Heart left ventricle (tissue), 16 donors: ENCODE measurements at regions not wholly inside any gene's neighbourhood (a gene's known extent, or its start where the extent isn't known, plus 50 kb on each side); places are given as distances from the start of the nearest gene placed in this dataset.
A peak's percentile ranks its signal among the peaks of the same experiment; 100 is the strongest.

Source experiments
- ATAC-seq, 4 donors: fragments of 200-7000 bp; cut with Tn5 transposase; one replicate each; pipeline ENCODE4 v1.9.1; 2020 to 2022; ENCODE audit warnings: moderate library complexity in 4 of 4, mild to moderate bottlenecking in 3 of 4, moderate number of reproducible peaks in 1 of 4
- DNase-seq, 5 donors: peaks; one replicate each; pipeline ENCODE4 v3.0.0-alpha.2; 2020
- H3K27ac ChIP-seq, 12 donors: fragments of 200-600 bp; sonication (generic) in 4 of 12; one replicate each; pipeline versions ENCODE4 v1.5.0 to v1.8.0; 2016 to 2022; ENCODE audit warnings: mild to moderate bottlenecking in 2 of 12
- H3K27me3 ChIP-seq, 9 donors: fragments of 200-600 bp; sonication (generic) in 2 of 9; one replicate each; pipeline versions ENCODE4 v1.5.1 to v1.8.0; 2016 to 2022; ENCODE audit warnings: mild to moderate bottlenecking in 3 of 9
- H3K36me3 ChIP-seq, 9 donors: fragments of 200-600 bp; sonication (generic) in 2 of 9; one replicate each; pipeline versions ENCODE4 v1.5.0 to v1.8.0; 2018 to 2022; ENCODE audit warnings: mild to moderate bottlenecking in 2 of 9
- H3K4me1 ChIP-seq, 12 donors: fragments of 200-600 bp; sonication (generic) in 4 of 12; one replicate each; pipeline versions ENCODE4 v1.5.0 to v1.8.0; 2016 to 2022; ENCODE audit warnings: mild to moderate bottlenecking in 3 of 12
- H3K4me3 ChIP-seq, 12 donors: fragments of 200-600 bp; sonication (generic) in 4 of 12; one replicate each; pipeline versions ENCODE4 v1.5.0 to v1.8.0; 2017 to 2022; ENCODE audit warnings: mild to moderate bottlenecking in 9 of 12, moderate library complexity in 4 of 12
- H3K9me3 ChIP-seq, 12 donors: fragments of 200-600 bp; sonication (generic) in 4 of 12; one replicate each; pipeline versions ENCODE4 v1.5.0 to v1.8.0; 2016 to 2022; ENCODE audit warnings: mild to moderate bottlenecking in 1 of 12
- POLR2A ChIP-seq, 2 donors: fragments of 450-650 bp; IDR thresholded peaks; one replicate each; pipeline ENCODE4 v1.6.1; 2017; ENCODE audit warnings: antibody characterized with exemption in 2 of 2, mild to moderate bottlenecking in 2 of 2, moderate library complexity in 2 of 2
- WGBS, 4 donors: extraction: QIAGEN DNeasy Blood & Tissue Kit in 2 of 4; methylation state at CpG; one replicate each; pipeline versions ENCODE4 v1.1.5 to v1.1.7; 2013 to 2018; 5-methylcytosine and 5-hydroxymethylcytosine counted together
- intact Hi-C, 10 donors: fragments of 100-400 bp; cut with DNase I; formaldehyde crosslinking; loops; one replicate each; pipeline versions ENCODE4 v1.11.1 to v1.14.2; 2022
- TF ChIP-seq, protein P1 (sequence below), 12 donors: fragments of 200-600 bp; sonication (generic) in 4 of 12; IDR thresholded peaks; one replicate each; pipeline versions ENCODE4 v1.5.0 to v1.8.0; 2018 to 2022; ENCODE audit warnings: antibody characterized with exemption in 12 of 12, mild to moderate bottlenecking in 5 of 12
- donor health status: ischemic (EF 13 %, LVEDD 7.1; RV severe dilation, severe dysfunction).
- donor health status: healthy with polysubstance abuse.
- donor health status: DM: no; HTN: yes; CAD: no.
- donor health status: DM: no; HTN: no; CAD: no.
- donor health status: ischemic (EF 25% LVEDD 6.9; RV normal size, moderate dysfunction).
- donor health status: ischemic (EF 25% LVEDD 5.7; RV mildly dilated, moderate dysfunction).
- donor health status: healthy.
- donor health status: DM: yes; HTN: yes; CAD: no.
- donor health status: ischemic (EF 35%, LVEDD 5.7; RV mildly dilated, moderate dysfunction).
- donor health status: nonischemic (EF 11% LVEDD 7.7; RV severe dilation, severe dysfunction).
- donor health status: DM: yes; HTN: yes; CAD: no.
- donor health status: PGD.
- donor health status: ischemic (EF 29% LVEDD 5.4; RV normal size, mild dysfunction).
- donor health status: nonischemic (EF 23%, LVEDD 6.1; RV moderate dilation, normal function).

DNA sequence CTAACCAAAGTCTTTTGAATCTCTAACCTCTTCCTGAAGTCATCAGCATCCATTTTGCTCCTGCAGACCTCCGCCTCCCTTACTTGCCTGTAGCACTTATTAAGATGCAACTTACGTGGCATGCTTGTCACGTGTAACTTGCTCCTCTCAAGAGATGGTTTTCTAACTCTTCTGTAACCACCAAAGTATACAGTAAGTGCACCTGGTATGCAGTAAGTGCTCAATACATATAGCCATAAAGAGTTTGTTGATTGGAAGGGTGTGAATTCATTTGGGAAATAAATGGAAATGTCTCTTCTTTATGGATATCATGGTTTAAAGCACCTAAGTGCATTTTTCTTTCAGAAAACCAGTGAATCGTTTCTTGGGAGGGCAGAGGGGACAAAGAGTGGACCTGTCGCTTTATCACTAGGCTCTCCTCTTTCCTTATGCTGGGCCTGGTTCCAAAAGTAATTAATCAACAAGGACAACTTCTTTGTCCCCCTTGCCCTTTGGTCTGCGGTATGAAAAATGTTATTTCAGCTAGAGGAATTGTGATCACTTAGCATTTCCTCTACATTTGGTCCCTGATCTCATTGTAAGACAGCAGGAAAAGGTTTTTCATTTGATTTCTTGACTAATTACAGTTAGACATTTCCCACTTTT is 370.0 kb upstream of the SPRED2 start:
- H3K4me1 ChIP-seq, result no peaks in the 10 kb centered on the region
- WGBS, 4 donors, result 62 to 74% (median 69%) methylated on average over 6 of the region's 6 CpGs
- H3K36me3 ChIP-seq, result no peaks in the 10 kb centered on the region
- intact Hi-C loops, result loop anchor here in 1 of 10 donors (5.0 kb wide), 1 partner anchor 160 kb away; no protein-coding TSS in a partner anchor
- no peak overlapping the region for H3K4me3 ChIP-seq
- ATAC-seq (no peak), DNase-seq (no peak)
- TF ChIP-seq, protein P1, sequence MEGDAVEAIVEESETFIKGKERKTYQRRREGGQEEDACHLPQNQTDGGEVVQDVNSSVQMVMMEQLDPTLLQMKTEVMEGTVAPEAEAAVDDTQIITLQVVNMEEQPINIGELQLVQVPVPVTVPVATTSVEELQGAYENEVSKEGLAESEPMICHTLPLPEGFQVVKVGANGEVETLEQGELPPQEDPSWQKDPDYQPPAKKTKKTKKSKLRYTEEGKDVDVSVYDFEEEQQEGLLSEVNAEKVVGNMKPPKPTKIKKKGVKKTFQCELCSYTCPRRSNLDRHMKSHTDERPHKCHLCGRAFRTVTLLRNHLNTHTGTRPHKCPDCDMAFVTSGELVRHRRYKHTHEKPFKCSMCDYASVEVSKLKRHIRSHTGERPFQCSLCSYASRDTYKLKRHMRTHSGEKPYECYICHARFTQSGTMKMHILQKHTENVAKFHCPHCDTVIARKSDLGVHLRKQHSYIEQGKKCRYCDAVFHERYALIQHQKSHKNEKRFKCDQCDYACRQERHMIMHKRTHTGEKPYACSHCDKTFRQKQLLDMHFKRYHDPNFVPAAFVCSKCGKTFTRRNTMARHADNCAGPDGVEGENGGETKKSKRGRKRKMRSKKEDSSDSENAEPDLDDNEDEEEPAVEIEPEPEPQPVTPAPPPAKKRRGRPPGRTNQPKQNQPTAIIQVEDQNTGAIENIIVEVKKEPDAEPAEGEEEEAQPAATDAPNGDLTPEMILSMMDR (IDR thresholded peaks at IDR 0.05), result no peak
- TF ChIP-seq POLR2A (IDR thresholded peaks at IDR 0.05), result no peak
- peaks cover 0 to 7% (median 0%) of the 10 kb centered on the region in 12 donors for H3K9me3 ChIP-seq
- no peaks in the 10 kb centered on the region for H3K27me3 ChIP-seq
- H3K27ac ChIP-seq, result no peak overlapping the region

DNA sequence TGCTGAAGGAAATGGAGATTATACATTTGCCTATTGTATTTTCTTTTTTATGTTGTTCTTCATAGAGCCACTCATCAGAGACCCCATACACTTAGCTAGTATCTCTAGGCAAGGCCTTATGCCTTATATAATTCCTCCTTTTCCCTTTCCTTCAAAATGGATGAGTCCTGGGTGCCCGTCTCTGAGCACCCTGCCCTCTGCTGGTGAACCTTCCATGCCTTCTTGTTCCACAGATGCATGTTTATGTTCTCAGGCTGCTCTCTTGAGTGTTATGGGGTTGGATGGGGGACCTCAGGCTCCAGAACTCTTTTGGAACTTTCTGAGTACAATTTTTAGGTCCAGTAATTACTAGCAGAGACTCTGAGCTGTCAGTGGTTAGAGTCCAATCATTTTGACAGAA is 368.6 kb upstream of the SPRED2 start:
- peaks cover 0 to 9% (median 0%) of the 10 kb centered on the region in 12 donors for H3K4me1 ChIP-seq
- H3K36me3 ChIP-seq, result no peaks in the 10 kb centered on the region
- intact Hi-C loops, result loop anchor here in 1 of 10 donors (5.0 kb wide), 1 partner anchor 159 kb away; no protein-coding TSS in a partner anchor
- no peak overlapping the region for H3K4me3 ChIP-seq
- ATAC-seq, result no peak
- 54 to 65% (median 59%) methylated on average over 1 of the region's 1 CpG for WGBS, 4 donors
- no peaks in the 10 kb centered on the region for H3K27me3 ChIP-seq
- no peaks in the 10 kb centered on the region for H3K9me3 ChIP-seq
- no peak for TF ChIP-seq POLR2A (IDR thresholded peaks at IDR 0.05)
- TF ChIP-seq, protein P1 (IDR thresholded peaks at IDR 0.05), result peak in 4 of 12 donors; percentile 9 to 30 (median 20)
- H3K27ac ChIP-seq, result no peak overlapping the region
- no peak for DNase-seq

DNA sequence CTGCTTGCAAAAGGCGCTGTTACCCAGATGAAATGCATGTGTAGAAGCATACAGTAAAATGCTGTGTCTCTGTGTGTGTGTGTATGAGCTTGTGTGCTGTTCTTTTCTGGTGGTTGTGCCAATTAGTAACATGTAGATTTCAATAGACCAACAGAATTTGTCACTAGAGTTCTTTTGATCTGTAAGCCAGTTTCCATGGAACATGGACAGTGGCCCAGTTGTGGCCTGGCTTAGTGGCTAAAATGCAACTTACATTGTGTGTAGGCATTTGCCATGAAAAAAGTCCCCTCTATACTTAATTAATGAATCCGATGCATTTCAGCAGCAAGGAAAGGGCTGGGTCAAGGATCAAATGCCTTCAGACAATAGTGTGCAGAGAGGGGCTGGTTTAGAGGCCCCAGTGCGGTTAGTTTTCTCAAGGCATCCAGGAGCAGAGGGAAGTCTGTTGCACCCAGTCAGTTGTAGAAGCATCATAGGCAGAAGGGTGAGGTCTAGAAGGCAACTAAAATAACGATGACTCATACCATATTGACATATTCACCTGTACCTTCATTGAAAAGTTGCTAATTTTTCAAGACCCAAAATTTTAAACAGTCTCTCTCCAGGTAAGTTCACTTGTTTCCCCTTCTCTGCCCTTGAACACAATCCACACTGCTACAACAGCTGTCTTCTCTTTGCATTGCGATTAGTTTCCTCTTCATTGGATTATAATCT is 366.9 kb upstream of the SPRED2 start:
- intact Hi-C loops, result no loop called here
- Histone ChIP-seq H3K27me3 (no peaks in the 10 kb centered on the region), H3K9me3 (no peaks in the 10 kb centered on the region), H3K36me3 (no peaks in the 10 kb centered on the region), H3K4me3 (no peak overlapping the region), H3K4me1 (peaks cover 0 to 10% (median 0%) of the 10 kb centered on the region in 12 donors), H3K27ac (no peak overlapping the region)
- WGBS, 4 donors, result 84 to 90% (median 86%) methylated on average over 5 of the region's 5 CpGs
- ATAC-seq (no peak), DNase-seq (no peak)
- TF ChIP-seq, protein P1 (IDR thresholded peaks at IDR 0.05), result no peak
- TF ChIP-seq POLR2A (IDR thresholded peaks at IDR 0.05), result no peak

DNA sequence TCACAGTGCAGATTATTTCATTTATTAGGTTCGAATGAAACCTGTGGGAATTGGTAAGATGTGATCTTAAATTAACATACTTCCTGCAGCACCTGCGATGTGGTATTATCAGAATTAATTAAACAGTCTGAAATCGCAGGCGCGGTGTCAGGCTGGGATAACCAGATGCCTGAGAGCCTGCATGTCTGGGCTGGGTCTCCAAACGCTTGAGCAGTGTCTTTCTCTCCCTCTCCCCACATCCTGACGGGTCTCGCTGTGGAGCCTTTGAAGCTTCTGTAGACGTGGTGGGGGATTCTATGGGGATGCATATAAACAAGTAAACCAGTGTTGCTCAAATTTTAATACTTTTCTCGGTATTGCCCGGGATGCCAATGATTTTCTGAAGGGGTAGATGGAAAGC is 366.2 kb upstream of the SPRED2 start:
- Histone ChIP-seq H3K4me3 (no peak overlapping the region), H3K9me3 (no peaks in the 10 kb centered on the region), H3K27me3 (no peaks in the 10 kb centered on the region), H3K4me1 (peaks cover 0 to 10% (median 0%) of the 10 kb centered on the region in 12 donors), H3K27ac (no peak overlapping the region), H3K36me3 (no peaks in the 10 kb centered on the region)
- DNase-seq (no peak), ATAC-seq (no peak)
- TF ChIP-seq, protein P1 (IDR thresholded peaks at IDR 0.05), result no peak
- TF ChIP-seq POLR2A (IDR thresholded peaks at IDR 0.05), result no peak
- WGBS, 4 donors, result 78 to 89% (median 88%) methylated on average over 11 of the region's 11 CpGs
- intact Hi-C loops, result no loop called here
